ENCODE measurements at regions not wholly inside any gene's neighbourhood (a gene's known extent, or its start where the extent isn't known, plus 50 kb on each side); places are given as distances from the start of the nearest gene placed in this dataset.

DNA sequence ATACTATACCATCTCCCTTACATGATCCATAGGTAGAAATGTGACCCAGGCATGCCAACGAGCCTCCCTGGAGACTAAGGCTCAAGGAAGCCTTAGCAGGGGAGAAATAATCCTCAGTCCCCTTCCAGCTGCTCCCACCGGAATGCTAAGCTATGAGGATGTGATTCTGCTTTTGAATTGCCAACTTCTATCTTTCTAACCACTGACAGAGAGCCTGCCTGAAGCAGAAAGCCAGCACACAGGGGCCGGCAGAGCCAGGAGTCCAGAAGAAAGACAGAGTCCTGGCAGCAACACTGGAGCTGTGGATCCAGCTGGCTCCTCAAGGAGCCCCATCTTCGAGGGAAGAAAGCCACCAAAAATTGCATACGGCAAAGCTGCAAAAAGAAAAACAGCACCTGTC is 579.6 kb upstream of the CDH5 start:
- TF ChIP-seq, protein P1, sequence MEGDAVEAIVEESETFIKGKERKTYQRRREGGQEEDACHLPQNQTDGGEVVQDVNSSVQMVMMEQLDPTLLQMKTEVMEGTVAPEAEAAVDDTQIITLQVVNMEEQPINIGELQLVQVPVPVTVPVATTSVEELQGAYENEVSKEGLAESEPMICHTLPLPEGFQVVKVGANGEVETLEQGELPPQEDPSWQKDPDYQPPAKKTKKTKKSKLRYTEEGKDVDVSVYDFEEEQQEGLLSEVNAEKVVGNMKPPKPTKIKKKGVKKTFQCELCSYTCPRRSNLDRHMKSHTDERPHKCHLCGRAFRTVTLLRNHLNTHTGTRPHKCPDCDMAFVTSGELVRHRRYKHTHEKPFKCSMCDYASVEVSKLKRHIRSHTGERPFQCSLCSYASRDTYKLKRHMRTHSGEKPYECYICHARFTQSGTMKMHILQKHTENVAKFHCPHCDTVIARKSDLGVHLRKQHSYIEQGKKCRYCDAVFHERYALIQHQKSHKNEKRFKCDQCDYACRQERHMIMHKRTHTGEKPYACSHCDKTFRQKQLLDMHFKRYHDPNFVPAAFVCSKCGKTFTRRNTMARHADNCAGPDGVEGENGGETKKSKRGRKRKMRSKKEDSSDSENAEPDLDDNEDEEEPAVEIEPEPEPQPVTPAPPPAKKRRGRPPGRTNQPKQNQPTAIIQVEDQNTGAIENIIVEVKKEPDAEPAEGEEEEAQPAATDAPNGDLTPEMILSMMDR (IDR thresholded peaks at IDR 0.05): no peak
- TF ChIP-seq POLR2A (IDR thresholded peaks at IDR 0.05): no peak

Data from Peyer's patch (tissue), 4 donors.